HS-27A (cell line): ENCODE measurements at regions not wholly inside any gene's neighbourhood (a gene's known extent, or its start where the extent isn't known, plus 50 kb on each side); places are given as distances from the start of the nearest gene placed in this dataset.
"Not testable (repeated sequence)": the region's sequence is repeated elsewhere in the genome, so short reads cannot be mapped to it uniquely, and the experiment has no call there.

Source experiments
- DNase-seq: peaks from one replicate; pipeline ENCODE4 v3.0.0-alpha.2; 2012; ENCODE audit warnings: low read depth, missing footprints

DNA sequence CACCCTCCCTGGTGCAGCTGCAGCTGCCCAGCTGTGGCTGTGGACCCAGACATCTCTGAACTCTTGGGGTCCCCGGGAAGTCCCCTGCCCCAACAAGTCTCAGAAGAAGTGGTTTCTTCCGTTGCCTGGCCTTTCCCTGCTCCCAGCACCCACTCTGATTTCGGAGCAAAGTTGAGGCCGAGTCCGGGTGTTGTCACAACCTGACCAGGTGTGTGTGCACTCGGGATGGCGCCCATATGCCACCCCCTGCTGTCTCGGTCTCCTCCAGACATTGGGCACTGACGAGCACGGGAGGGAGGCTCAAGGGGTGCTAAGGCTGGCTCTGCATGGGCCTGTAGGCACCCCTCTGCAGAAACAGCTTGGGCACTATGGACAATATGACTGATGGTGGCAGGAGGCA is 1055.3 kb downstream of the REEP3 start:
- DNase-seq, result no peak

- not testable (repeated sequence) for DNase-seq
Measured at GRCh38 chr10:64578757-64579156, 1057.6 kb downstream of the REEP3 start.

GRCh38 chr10:64586934-64587503 is 1065.8 kb downstream of the REEP3 start:
- no peak for DNase-seq

GRCh38 chr10:64594072-64594471 is 1072.9 kb downstream of the REEP3 start:
- no peak for DNase-seq

DNA sequence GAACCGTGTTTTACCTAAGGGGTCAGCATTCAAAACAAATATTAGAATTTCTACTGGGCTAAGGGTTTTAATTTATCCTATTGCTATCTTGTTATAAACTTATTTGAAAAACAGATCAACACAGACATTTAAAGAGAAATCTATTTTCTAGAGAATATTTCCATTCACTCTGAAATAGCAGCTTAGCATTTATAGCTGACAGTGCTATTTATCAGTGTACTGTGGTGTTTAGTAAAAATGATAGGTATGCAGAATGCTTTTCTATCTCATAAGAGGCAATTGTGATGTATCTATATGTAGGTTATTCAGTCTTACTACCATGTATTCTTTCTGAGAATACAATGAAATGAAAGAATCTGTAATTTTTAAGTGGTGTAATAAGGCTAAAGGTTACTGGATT is 1077.4 kb downstream of the REEP3 start:
- DNase-seq, result no peak

DNA sequence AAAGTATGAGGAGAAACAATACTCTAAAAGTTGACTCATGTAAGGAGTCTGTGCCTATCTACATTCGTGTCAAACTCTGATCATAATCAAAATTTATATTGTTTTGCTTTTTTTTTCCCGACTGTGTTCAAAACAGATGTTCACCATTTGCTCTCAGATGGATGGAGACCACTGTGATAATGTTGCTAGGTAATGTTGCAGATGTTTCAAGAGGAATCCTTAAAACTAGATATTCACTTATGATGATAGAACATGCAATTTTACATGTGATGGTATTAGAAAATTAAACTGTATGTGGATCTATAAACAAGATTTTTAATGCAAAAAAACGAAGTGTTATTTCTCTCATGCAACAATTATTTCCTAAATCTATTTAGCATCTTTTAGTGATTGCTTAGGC is 1080.1 kb downstream of the REEP3 start:
- no peak for DNase-seq

- no peak for DNase-seq
Measured at GRCh38 chr10:64617085-64617484, 1095.9 kb downstream of the REEP3 start.

- DNase-seq, result no peak
Measured at GRCh38 chr10:64619102-64619501, 1097.9 kb downstream of the REEP3 start.

DNA sequence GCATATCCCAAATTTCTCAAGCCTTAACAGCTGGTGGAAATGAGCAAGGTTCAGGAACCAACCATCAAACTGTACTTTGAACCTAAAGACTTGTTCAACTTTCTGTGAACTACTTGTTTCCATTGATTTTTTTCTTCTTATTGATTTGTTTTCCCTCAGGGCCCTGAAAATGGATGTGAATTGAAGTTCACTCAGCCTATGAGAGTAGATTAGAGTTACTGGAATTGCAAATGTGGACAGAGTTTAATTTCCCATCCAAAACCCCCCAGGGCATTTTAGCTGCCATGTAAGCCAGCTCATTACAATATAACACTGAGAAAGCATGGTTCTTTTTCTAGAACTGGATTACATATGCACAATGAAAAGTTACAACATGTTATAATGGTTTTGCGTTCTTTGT is 1105.7 kb downstream of the REEP3 start:
- no peak for DNase-seq

GRCh38 chr10:64630534-64630933 is 1109.3 kb downstream of the REEP3 start:
- no peak for DNase-seq

DNA sequence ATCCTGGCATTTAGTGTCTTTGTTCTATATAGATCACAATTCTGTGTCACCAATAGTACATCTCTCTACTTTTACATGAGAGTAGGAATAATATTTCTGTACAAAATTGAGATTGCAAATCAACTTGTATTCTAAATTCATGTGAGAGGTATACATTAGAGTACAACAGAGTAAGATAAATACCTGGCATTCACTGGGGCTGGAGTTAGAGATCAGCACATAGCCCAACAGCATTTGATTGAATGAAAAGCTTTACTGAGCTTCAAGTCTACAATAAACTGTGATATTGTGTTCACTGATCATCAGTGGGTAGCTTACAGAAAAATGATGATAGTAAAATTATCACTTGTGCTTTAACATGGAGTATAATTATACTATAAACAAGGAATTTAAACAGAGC is 1114.7 kb downstream of the REEP3 start:
- no peak for DNase-seq

GRCh38 chr10:64636461-64636860 is 1115.3 kb downstream of the REEP3 start:
- no peak for DNase-seq

GRCh38 chr10:64637939-64638338 is 1116.7 kb downstream of the REEP3 start:
- no peak for DNase-seq

GRCh38 chr10:64648915-64649314 is 1127.7 kb downstream of the REEP3 start:
- no peak for DNase-seq

DNA sequence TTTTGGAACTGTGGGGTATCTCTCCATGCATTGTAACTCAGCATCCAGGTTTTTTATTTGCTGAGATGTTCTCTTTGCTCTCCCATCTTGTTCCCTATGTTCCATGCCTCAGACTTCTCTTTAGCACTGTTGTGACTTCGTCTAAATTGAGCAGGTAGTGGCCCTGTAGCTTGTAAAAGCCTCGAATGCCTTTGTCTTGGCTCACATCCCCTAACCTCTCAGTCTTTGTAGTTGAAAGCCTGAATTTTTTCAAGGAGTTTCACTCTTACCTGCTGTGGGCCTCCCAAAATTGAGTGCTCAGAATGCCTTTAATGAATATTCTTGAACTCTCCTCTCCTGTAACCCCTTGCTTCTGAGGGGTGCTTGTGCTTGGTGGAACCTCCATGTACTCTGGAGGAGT is 1137.3 kb downstream of the REEP3 start:
- DNase-seq, result no peak

- no peak for DNase-seq
Measured at GRCh38 chr10:64659311-64659710, 1138.1 kb downstream of the REEP3 start.

GRCh38 chr10:64682043-64682442 is 1160.8 kb downstream of the REEP3 start:
- DNase-seq, result no peak

GRCh38 chr10:64690194-64690593 is 1169.0 kb downstream of the REEP3 start:
- no peak for DNase-seq

DNA sequence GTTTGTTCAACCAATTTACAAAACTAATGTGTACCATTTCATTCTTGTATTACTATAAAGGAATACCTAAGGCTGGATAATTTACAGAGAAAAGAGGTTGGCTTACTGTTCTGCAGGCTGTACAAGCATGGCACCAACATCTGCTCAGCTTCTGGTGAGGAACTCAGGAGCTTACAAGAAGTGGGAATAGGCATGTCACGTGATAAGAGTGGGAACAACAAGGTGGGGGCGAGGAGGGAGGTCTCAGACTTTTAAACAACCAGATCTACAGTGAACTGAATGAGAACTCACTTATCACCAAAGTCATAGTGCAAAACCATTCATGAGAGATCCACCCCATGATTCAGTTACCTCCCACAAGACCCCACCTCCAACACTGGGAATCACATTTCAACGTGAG is 1178.0 kb downstream of the REEP3 start:
- DNase-seq, result no peak

GRCh38 chr10:64702086-64702485 is 1180.9 kb downstream of the REEP3 start:
- not testable (repeated sequence) for DNase-seq

DNA sequence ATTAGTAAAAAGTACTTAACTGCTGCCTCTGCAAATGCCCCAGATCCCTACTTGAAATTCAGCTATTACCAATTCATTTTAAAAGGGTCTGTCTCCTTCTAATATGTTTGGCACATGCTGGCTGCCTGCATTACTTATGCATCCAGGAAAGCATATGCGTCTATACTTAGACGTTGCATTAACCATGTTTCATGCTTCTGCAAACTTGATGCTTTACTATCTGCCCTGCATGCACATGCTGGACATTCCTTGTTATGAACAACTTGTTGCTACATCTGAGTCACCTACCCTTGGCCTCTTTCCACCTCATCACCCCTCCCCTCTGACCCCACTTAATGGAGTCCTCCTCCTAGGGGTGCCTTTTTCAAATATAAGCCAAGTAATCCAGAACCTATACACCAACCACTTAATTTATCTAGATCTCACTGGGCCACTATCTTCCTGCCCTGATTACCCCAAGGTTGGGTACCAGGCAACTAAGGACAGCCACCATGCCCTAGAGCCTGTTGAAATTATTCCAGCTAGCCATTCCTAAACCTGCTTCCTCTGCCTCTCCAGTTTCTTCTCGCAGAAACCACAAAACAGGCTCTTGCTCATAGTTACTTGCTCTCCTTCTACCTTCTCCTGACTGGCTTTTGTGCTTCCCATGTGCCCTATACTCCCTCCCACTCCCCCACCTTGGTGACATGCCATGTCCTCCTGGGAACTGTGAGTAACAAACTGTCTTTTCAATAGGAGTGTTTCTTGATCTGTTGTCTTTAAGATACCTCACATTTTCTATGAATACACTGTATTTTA is 1187.9 kb downstream of the REEP3 start:
- no peak for DNase-seq

DNA sequence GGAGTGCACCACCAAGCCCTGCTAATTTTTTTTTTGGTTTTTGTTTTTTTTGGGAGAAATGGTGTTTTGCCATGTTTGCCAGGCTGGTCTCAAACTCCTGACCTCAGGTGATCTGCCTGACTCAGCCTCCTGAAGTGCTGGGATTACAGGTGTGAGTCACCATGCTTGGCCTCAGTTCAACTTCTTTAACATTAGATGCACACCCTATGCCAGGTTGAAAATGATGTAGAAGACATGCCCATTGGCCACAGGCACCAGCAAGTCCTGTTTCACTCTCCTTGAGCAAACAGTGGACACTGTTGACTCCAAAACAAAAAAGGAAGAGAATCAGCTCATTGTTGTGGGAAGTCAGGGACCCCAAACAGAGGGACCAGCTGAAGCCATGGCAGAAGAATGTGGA is 1205.3 kb downstream of the REEP3 start:
- no peak for DNase-seq

- no peak for DNase-seq
Measured at GRCh38 chr10:64731016-64731415, 1209.8 kb downstream of the REEP3 start.

DNA sequence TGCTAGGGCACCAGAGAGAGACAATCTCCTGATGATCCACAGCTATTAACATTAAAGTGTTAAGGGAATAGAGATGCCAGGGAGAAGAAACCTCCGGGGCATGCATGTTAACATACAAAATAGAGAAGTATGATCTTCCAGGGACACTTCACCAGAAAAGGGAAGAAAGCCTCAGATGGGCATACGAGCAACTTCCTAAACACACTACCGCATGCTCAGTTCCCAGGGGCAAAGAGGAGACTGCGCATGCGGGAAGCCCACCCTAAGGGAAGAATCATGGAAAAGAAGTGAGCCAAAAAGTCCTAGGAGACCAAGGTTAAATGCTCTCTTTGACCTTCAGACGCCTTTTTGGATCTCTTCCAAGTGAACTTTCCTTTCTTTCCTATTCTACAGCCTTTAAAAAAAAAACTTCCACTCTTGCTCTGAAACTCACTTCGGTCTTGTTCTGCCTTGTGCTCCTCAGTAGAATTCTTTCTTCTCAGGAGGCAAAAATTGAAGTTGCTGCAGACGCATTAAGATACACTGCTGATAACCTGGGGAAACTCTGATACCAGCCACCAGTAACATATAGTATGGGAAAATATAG is 1211.3 kb downstream of the REEP3 start:
- DNase-seq, result no peak
